ENCODE measurements at regions not wholly inside any gene's neighbourhood (a gene's known extent, or its start where the extent isn't known, plus 50 kb on each side); places are given as distances from the start of the nearest gene placed in this dataset.

GRCh38 chr7:4612939-4613841 lies 68.9 kb upstream of the FOXK1 start:
- TF ChIP-seq PATZ1 (CRISPR knock-in tag; IDR thresholded peaks at IDR 0.05; ENCODE audit: borderline replicate concordance), result no peak
- no peak for TF ChIP-seq ZC3H10 (CRISPR knock-in tag; IDR thresholded peaks at IDR 0.05)
- TF ChIP-seq CSDC2 (CRISPR knock-in tag; IDR thresholded peaks at IDR 0.05), result no peak
- no peak for TF ChIP-seq ZNF8 (CRISPR knock-in tag; IDR thresholded peaks at IDR 0.05)
- no peak for TF ChIP-seq POU6F1 (CRISPR knock-in tag; IDR thresholded peaks at IDR 0.05; ENCODE audit: borderline replicate concordance, low read depth)
- TF ChIP-seq TOX (CRISPR knock-in tag; IDR thresholded peaks at IDR 0.05; ENCODE audit: borderline replicate concordance), result no peak
- TF ChIP-seq TCF4 (CRISPR knock-in tag; IDR thresholded peaks at IDR 0.05; ENCODE audit: borderline replicate concordance), result no peak
- TF ChIP-seq ARNTL (CRISPR knock-in tag; IDR thresholded peaks at IDR 0.05; ENCODE audit: borderline replicate concordance, low read depth), result no peak
